Body of pancreas (tissue), 4 donors: ENCODE measurements at regions not wholly inside any gene's neighbourhood (a gene's known extent, or its start where the extent isn't known, plus 50 kb on each side); places are given as distances from the start of the nearest gene placed in this dataset.

ENCODE experiments used
- CTCF ChIP-seq, 7 experiments: fragments of 450-650 bp in 4 of 7; fragments of 200-600 bp in 3 of 7; sonication (generic) in 3 of 7; IDR thresholded peaks; one replicate each; pipeline ENCODE4 v1.5.1; 2016 to 2019; ENCODE audit warnings: antibody characterized with exemption in 7 of 7
- POLR2A ChIP-seq, 3 donors: fragments of 450-650 bp; IDR thresholded peaks; one replicate each; pipeline ENCODE4 v1.6.1; 2016; ENCODE audit warnings: antibody characterized with exemption in 3 of 3, mild to moderate bottlenecking in 2 of 3

- TF ChIP-seq CTCF (IDR thresholded peaks at IDR 0.05) (no peak), POLR2A (IDR thresholded peaks at IDR 0.05) (no peak)
Observed at GRCh38 chr9:86632537-86632936, 278.3 kb upstream of the TUT7 start.
